ENCODE measurements at regions not wholly inside any gene's neighbourhood (a gene's known extent, or its start where the extent isn't known, plus 50 kb on each side); places are given as distances from the start of the nearest gene placed in this dataset.

- RAD21 ChIA-PET (ENCODE audit: unreplicated experiment): no interaction called here
- H3K9me3 ChIP-seq (replicated peaks; ENCODE audit: control insufficient read depth, insufficient read depth, low read length): no peaks in the 10 kb centered on the region
- in situ Hi-C loops (cut with MboI) (no loop called here), intact Hi-C loops (cut with micrococcal nuclease; ENCODE audit: unreplicated experiment) (no loop called here)
- TF ChIP-seq TARDBP (IDR thresholded peaks at IDR 0.05; ENCODE audit: borderline replicate concordance) (no peak), SMARCA5 (IDR thresholded peaks at IDR 0.05) (no peak), SUPT20H (IDR thresholded peaks at IDR 0.05; ENCODE audit: borderline replicate concordance, control insufficient read depth, low read depth, low read length) (no peak), KDM1A (IDR thresholded peaks at IDR 0.05; ENCODE audit: borderline replicate concordance) (no peak), HSF1 (IDR thresholded peaks at IDR 0.05; ENCODE audit: low read depth, low read length) (no peak), BMI1 (IDR thresholded peaks at IDR 0.05; ENCODE audit: borderline replicate concordance) (no peak), ZNF24 (IDR thresholded peaks at IDR 0.05) (no peak), CHD1 (IDR thresholded peaks at IDR 0.05; ENCODE audit: low read depth, low read length) (no peak), MYB (IDR thresholded peaks at IDR 0.05; ENCODE audit: borderline replicate concordance, low read depth, low read length) (no peak), NR2C1 (IDR thresholded peaks at IDR 0.05) (no peak), SP1 (IDR thresholded peaks at IDR 0.05; ENCODE audit: low read depth, low read length) (no peak), NFXL1 (IDR thresholded peaks at IDR 0.05; ENCODE audit: borderline replicate concordance) (no peak), GATAD2B (conservative IDR thresholded peaks at IDR 0.05; ENCODE audit: low read depth) (no peak)
- TF ChIP-seq, protein P1, sequence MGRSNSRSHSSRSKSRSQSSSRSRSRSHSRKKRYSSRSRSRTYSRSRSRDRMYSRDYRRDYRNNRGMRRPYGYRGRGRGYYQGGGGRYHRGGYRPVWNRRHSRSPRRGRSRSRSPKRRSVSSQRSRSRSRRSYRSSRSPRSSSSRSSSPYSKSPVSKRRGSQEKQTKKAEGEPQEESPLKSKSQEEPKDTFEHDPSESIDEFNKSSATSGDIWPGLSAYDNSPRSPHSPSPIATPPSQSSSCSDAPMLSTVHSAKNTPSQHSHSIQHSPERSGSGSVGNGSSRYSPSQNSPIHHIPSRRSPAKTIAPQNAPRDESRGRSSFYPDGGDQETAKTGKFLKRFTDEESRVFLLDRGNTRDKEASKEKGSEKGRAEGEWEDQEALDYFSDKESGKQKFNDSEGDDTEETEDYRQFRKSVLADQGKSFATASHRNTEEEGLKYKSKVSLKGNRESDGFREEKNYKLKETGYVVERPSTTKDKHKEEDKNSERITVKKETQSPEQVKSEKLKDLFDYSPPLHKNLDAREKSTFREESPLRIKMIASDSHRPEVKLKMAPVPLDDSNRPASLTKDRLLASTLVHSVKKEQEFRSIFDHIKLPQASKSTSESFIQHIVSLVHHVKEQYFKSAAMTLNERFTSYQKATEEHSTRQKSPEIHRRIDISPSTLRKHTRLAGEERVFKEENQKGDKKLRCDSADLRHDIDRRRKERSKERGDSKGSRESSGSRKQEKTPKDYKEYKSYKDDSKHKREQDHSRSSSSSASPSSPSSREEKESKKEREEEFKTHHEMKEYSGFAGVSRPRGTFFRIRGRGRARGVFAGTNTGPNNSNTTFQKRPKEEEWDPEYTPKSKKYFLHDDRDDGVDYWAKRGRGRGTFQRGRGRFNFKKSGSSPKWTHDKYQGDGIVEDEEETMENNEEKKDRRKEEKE (IDR thresholded peaks at IDR 0.05): no peak
- SMC1A ChIA-PET (ENCODE audit: uncharacterized antibody, unreplicated experiment): interaction anchor here (0.9 to 1.9 kb wide), 6 partner anchors 9 to 183 kb away, joined by 3 to 5 read pairs (median 3); no protein-coding TSS in a partner anchor
- POLR2A ChIA-PET: no interaction called here
- H3K79me2 ChIP-seq (ENCODE audit: control insufficient read depth, insufficient read depth, low read length): no peaks in the 10 kb centered on the region
- ATAC-seq: no peak
- peak overlapping the region; percentile 40 for H3K4me2 ChIP-seq (ENCODE audit: control insufficient read depth, insufficient read depth)
- CTCF ChIA-PET: no interaction called here
- no peaks in the 10 kb centered on the region; the same call in 1 of the 2 replicates for H4K20me1 ChIP-seq (ENCODE audit: control insufficient read depth, insufficient read depth)
- WGBS (ENCODE audit: insufficient coverage, insufficient replicate concordance, low lambda C conversion rate, missing lambda C conversion rate): 0% methylated on average over 3 of the region's 3 CpGs
- peak overlapping the region; percentile 78; the same call in 1 of the 2 replicates for H2AFZ ChIP-seq (ENCODE audit: control insufficient read depth, low read depth, low read length)
- no peaks in the 10 kb centered on the region for H3K36me3 ChIP-seq (ENCODE audit: control insufficient read depth in 2 of 2, insufficient read depth in 2 of 2, low read length in 1 of 2)
- FAIRE-seq: no peak
- H3K27ac ChIP-seq (ENCODE audit: control insufficient read depth, insufficient read depth): no peak overlapping the region
- H3K4me1 ChIP-seq (ENCODE audit: control insufficient read depth, insufficient read depth, low read length): peaks cover 17% of the 10 kb centered on the region
- BruUV-seq (replicated peaks): no TSS peak
- no peak overlapping the region for H3K4me3 ChIP-seq
- H3K27me3 ChIP-seq (replicated peaks in 1 of 2; ENCODE audit: control insufficient read depth in 2 of 2, insufficient read depth in 2 of 2, low read length in 1 of 2): no peaks in the 10 kb centered on the region
- no peak for DNase-seq (ENCODE audit: low read depth, low spot score)
- H3K9ac ChIP-seq (ENCODE audit: control insufficient read depth, insufficient read depth, low read length): no peak overlapping the region
Observed at GRCh38 chr1:58391514-58391913, 155.0 kb downstream of the OMA1 start.

All from GM12878 (cell line).